A549 (cell line): ENCODE measurements at regions not wholly inside any gene's neighbourhood (a gene's known extent, or its start where the extent isn't known, plus 50 kb on each side); places are given as distances from the start of the nearest gene placed in this dataset.

ENCODE experiments used
- ATAC-seq, 2 experiments: fragments of 200-7000 bp in 1 of 2; fragments of >200 bp in 1 of 2; cut with Nextera tagmentation in 1 of 2; cut with Tn5 transposase in 1 of 2; 3 replicates each; pipeline versions ENCODE4 v1.8.0 to v1.9.1; 2018 to 2020; ENCODE audit warnings: mild to moderate bottlenecking in 1 of 2, moderate library complexity in 1 of 2
- CTCF ChIA-PET: fragments of 300-600 bp; sonication (Branson Sonifier 250); formaldehyde crosslinking; extraction: SDS; loops from one replicate; lab custom pipeline; 2021; ENCODE audit warnings: antibody characterized with exemption, inconsistent platforms; lab: Yijun Ruan, JAX
- POLR2A ChIA-PET: fragments of 350-600 bp; formaldehyde crosslinking; extraction: SDS; loops from one replicate; lab custom pipeline; 2021; ENCODE audit warnings: antibody characterized with exemption, inconsistent platforms; lab: Yijun Ruan, JAX
- DNase-seq, 2 experiments: peaks; one replicate each; pipeline versions ENCODE4 v3.0.0 to v3.0.0-alpha.2; 2011 to 2016; ENCODE audit warnings: low read depth in 1 of 2, low spot score in 1 of 2
- FAIRE-seq: peaks from 2 replicates; lab custom pipeline; 2011; peaks lifted over from hg19 to GRCh38; lab: Jason Lieb, UNC
- H3K27ac ChIP-seq, 2 experiments: fragments of >200 bp; sonication (Bioruptor Twin); formaldehyde crosslinking; 3 replicates each; pipeline ENCODE4 v1.5.1; 2016 to 2017
- H3K4me1 ChIP-seq: fragments of >200 bp; sonication (Bioruptor Twin); formaldehyde crosslinking; 3 replicates; pipeline ENCODE4 v1.6.1; 2016
- H3K4me2 ChIP-seq: fragments of >200 bp; sonication (Bioruptor Twin); formaldehyde crosslinking; 3 replicates; pipeline ENCODE4 v1.6.1; 2016
- H3K4me3 ChIP-seq: fragments of >200 bp; sonication (Bioruptor Twin); formaldehyde crosslinking; 3 replicates; pipeline ENCODE4 v1.5.1; 2016
- H3K9me3 ChIP-seq: fragments of >200 bp; sonication (Bioruptor Twin); formaldehyde crosslinking; 3 replicates; pipeline ENCODE4 v1.6.1; 2016
- CEBPB ChIP-seq, 2 experiments: fragments of >200 bp in 1 of 2; sonication (Bioruptor Twin) in 1 of 2; formaldehyde crosslinking in 1 of 2; IDR thresholded peaks; 2 replicates each; pipeline ENCODE4 v1.6.1; 2012 to 2016
- CHD4 ChIP-seq: fragments of 200-600 bp; sonication (generic); IDR thresholded peaks from 2 replicates; pipeline ENCODE4 v1.6.1; 2016; ENCODE audit warnings: antibody characterized with exemption, mild to moderate bottlenecking, borderline replicate concordance
- CTCF ChIP-seq: fragments of >200 bp; sonication (Bioruptor Twin); formaldehyde crosslinking; IDR thresholded peaks from 3 replicates; pipeline ENCODE4 v1.5.1; 2016
- E2F6 ChIP-seq: IDR thresholded peaks from 2 replicates; pipeline ENCODE4 v1.6.1; 2012; ENCODE audit warnings: low read depth, borderline replicate concordance
- FOSL2 ChIP-seq, 2 experiments: fragments of 450-650 bp in 1 of 2; fragments of >200 bp in 1 of 2; sonication (Bioruptor Twin) in 1 of 2; formaldehyde crosslinking; IDR thresholded peaks; 2 replicates each; pipeline versions ENCODE4 v1.5.0 to v1.6.1; 2016 to 2020; ENCODE audit warnings: mild to moderate bottlenecking in 1 of 2, moderate library complexity in 1 of 2
- GATA3 ChIP-seq: IDR thresholded peaks from 2 replicates; pipeline ENCODE4 v1.6.1; 2012; ENCODE audit warnings: borderline replicate concordance
- HMGXB4 ChIP-seq: fragments of 250-450 bp; sonication (Bioruptor Pico); IDR thresholded peaks from 2 replicates; pipeline ENCODE4 v1.5.0; 2021; ENCODE audit warnings: mild to moderate bottlenecking, moderate library complexity, borderline replicate concordance
- KDM5A ChIP-seq: fragments of 200-600 bp; sonication (generic); IDR thresholded peaks from 2 replicates; pipeline ENCODE4 v1.6.1; 2016; ENCODE audit warnings: antibody characterized with exemption, mild to moderate bottlenecking
- MAFK ChIP-seq: fragments of 450-650 bp; IDR thresholded peaks from 2 replicates; pipeline ENCODE4 v1.6.1; 2014; ENCODE audit not compliant: partially characterized antibody
- NR3C1 ChIP-seq: fragments of >200 bp; sonication (Bioruptor Twin); formaldehyde crosslinking; IDR thresholded peaks from 3 replicates; pipeline ENCODE4 v1.6.1; 2017
- POLR2A ChIP-seq: IDR thresholded peaks from 2 replicates; pipeline ENCODE4 v1.6.1; 2012; ENCODE audit warnings: mild to moderate bottlenecking, low read length
- RARB ChIP-seq: fragments of 250-450 bp; sonication (Bioruptor Pico); IDR thresholded peaks from 2 replicates; pipeline ENCODE4 v1.8.0; 2021; ENCODE audit warnings: mild to moderate bottlenecking, moderate library complexity
- REST ChIP-seq: fragments of 200-600 bp; sonication (generic); IDR thresholded peaks from 2 replicates; pipeline ENCODE4 v1.6.1; 2016; ENCODE audit warnings: antibody characterized with exemption, mild to moderate bottlenecking, moderate library complexity
- TFCP2L1 ChIP-seq: fragments of 250-450 bp; sonication (Bioruptor Pico); IDR thresholded peaks from 2 replicates; pipeline ENCODE4 v1.5.0; 2021; ENCODE audit warnings: mild to moderate bottlenecking
- ZC3H11A ChIP-seq: fragments of 450-650 bp; IDR thresholded peaks from 2 replicates; pipeline ENCODE4 v1.6.1; 2014; ENCODE audit warnings: antibody characterized with exemption, mild to moderate bottlenecking
- ZFP36 ChIP-seq: fragments of 450-650 bp; IDR thresholded peaks from 2 replicates; pipeline ENCODE4 v1.6.1; 2014; ENCODE audit warnings: borderline replicate concordance; ENCODE audit not compliant: partially characterized antibody
- ZNF302 ChIP-seq: fragments of 250-450 bp; sonication (Bioruptor Pico); IDR thresholded peaks from 2 replicates; pipeline ENCODE4 v1.9.0; 2021; ENCODE audit warnings: inconsistent platforms, mild to moderate bottlenecking, moderate library complexity
- ZSCAN20 ChIP-seq: fragments of 250-450 bp; sonication (Bioruptor Pico); IDR thresholded peaks from 2 replicates; pipeline ENCODE4 v1.8.0; 2022; ENCODE audit warnings: mild to moderate bottlenecking, moderate library complexity
- WGBS: methylation state at CpG from one replicate; pipeline ENCODE4 v1.1.6; 2017; ENCODE audit errors: missing lambda C conversion rate; 5-methylcytosine and 5-hydroxymethylcytosine counted together

GRCh38 chr12:127230843-127231260 lies 1036.1 kb upstream of the TMEM132C start:
- ATAC-seq = peak in 1 of 2 experiments; percentile 69; a peak in 4 of 6 replicates
- no peak for TF ChIP-seq CEBPB (IDR thresholded peaks at IDR 0.05)
- peak; percentile 52 for TF ChIP-seq MAFK
- no peak for TF ChIP-seq FOSL2 (IDR thresholded peaks at IDR 0.05)
- TF ChIP-seq FOSL2 (CRISPR knock-in tag; IDR thresholded peaks at IDR 0.05) = 0 out of 2 replicates have a peak, but pooled peaks have one; percentile 35
- TF ChIP-seq KDM5A = no peak
- no peak for TF ChIP-seq GATA3
- no peak for TF ChIP-seq ZFP36
- TF ChIP-seq TFCP2L1 = no peak
- no peak for TF ChIP-seq RARB (CRISPR knock-in tag)
- no peak for TF ChIP-seq HMGXB4
- TF ChIP-seq ZC3H11A = no peak
- 5% methylated on average over 6 of the region's 6 CpGs for WGBS
- Histone ChIP-seq H3K27ac (no peak overlapping the region), H3K4me1 (no peaks in the 10 kb centered on the region), H3K4me2 (no peak overlapping the region), H3K9me3 (no peaks in the 10 kb centered on the region), H3K4me3 (no peak overlapping the region)
- ChIA-PET CTCF (interaction anchor here (0.7 to 1.8 kb wide), 2 partner anchors 10 to 122 kb away, joined by 4 to 5 read pairs; no protein-coding TSS in a partner anchor), POLR2A (interaction anchor here (1.3 kb wide), 1 partner anchor 85 kb away, joined by 4 read pairs; no protein-coding TSS in a partner anchor)
- FAIRE-seq = no peak
- peak in 1 of 2 experiments; percentile 57 for DNase-seq

- ATAC-seq (no peak), DNase-seq (no peak)
- 74% methylated on average over 7 of the region's 7 CpGs for WGBS
- Histone ChIP-seq H3K4me2 (no peak overlapping the region), H3K27ac (no peak overlapping the region), H3K9me3 (no peaks in the 10 kb centered on the region)
- POLR2A ChIA-PET = interaction anchor here (1.3 kb wide), 1 partner anchor 86 kb away, joined by 4 read pairs; no protein-coding TSS in a partner anchor
- TF ChIP-seq CTCF = no peak
- no peak for TF ChIP-seq RARB (CRISPR knock-in tag)
- TF ChIP-seq CHD4 = no peak
- no peak for TF ChIP-seq E2F6
- no peak for TF ChIP-seq NR3C1
- TF ChIP-seq POLR2A = no peak
- TF ChIP-seq ZC3H11A = no peak
- no peak for TF ChIP-seq REST
- TF ChIP-seq ZNF302 (CRISPR knock-in tag) = no peak
- TF ChIP-seq ZSCAN20 (CRISPR knock-in tag) = no peak
- TF ChIP-seq, all 56 proteins: peak for 0
- CTCF ChIA-PET = interaction anchor here (1.8 kb wide), 1 partner anchor 9 kb away, joined by 5 read pairs; no protein-coding TSS in a partner anchor
- FAIRE-seq = no peak
- Histone ChIP-seq H3K4me1 (no peaks in the 10 kb centered on the region), H3K4me3 (no peak overlapping the region)
Observed at GRCh38 chr12:127231371-127231770, 1035.6 kb upstream of the TMEM132C start.
